H9 (cell line): ENCODE measurements at regions not wholly inside any gene's neighbourhood (a gene's known extent, or its start where the extent isn't known, plus 50 kb on each side); places are given as distances from the start of the nearest gene placed in this dataset.

Experiments
- DNase-seq: peaks from one replicate; pipeline ENCODE4 v3.0.0-alpha.2; 2017
- H2AFZ ChIP-seq: one replicate; pipeline ENCODE4 v1.6.1; 2013; ENCODE audit warnings: mild to moderate bottlenecking, low read length, control low read depth, moderate library complexity
- H2AK5ac ChIP-seq: 2 replicates; pipeline ENCODE4 v1.6.1; 2013; ENCODE audit warnings: low read length, control low read depth, mixed read lengths; ENCODE audit not compliant: insufficient read length
- H2BK120ac ChIP-seq: one replicate; pipeline ENCODE4 v1.6.1; 2013; ENCODE audit warnings: low read depth, mild to moderate bottlenecking, low read length, control low read depth, inconsistent platforms; ENCODE audit not compliant: poor library complexity, severe bottlenecking
- H2BK12ac ChIP-seq: 2 replicates; pipeline ENCODE4 v1.6.1; 2013; ENCODE audit warnings: low read length, control low read depth, mixed read lengths, low read depth; ENCODE audit not compliant: insufficient read length
- H2BK15ac ChIP-seq: 2 replicates; pipeline ENCODE4 v1.6.1; 2013; ENCODE audit warnings: low read depth, low read length, control low read depth
- H2BK20ac ChIP-seq: one replicate; pipeline ENCODE4 v1.6.1; 2013; ENCODE audit warnings: low read depth, mild to moderate bottlenecking, low read length, control low read depth, inconsistent platforms; ENCODE audit not compliant: poor library complexity, severe bottlenecking
- H2BK5ac ChIP-seq: 2 replicates; pipeline ENCODE4 v1.6.1; 2013; ENCODE audit warnings: low read length, control low read depth, mixed read lengths; ENCODE audit not compliant: insufficient read length
- H3K14ac ChIP-seq: 2 replicates; pipeline ENCODE4 v1.6.1; 2013; ENCODE audit warnings: low read length, control low read depth; ENCODE audit not compliant: insufficient read depth
- H3K18ac ChIP-seq: 2 replicates; pipeline ENCODE4 v1.6.1; 2013; ENCODE audit warnings: low read depth, mild to moderate bottlenecking, mixed read lengths, low read length, control low read depth; ENCODE audit not compliant: insufficient read length
- H3K23ac ChIP-seq: 2 replicates; pipeline ENCODE4 v1.6.1; 2013; ENCODE audit warnings: low read length, control low read depth, mixed read lengths, low read depth; ENCODE audit not compliant: insufficient read length
- H3K23me2 ChIP-seq: 2 replicates; pipeline ENCODE4 v1.6.1; 2013; ENCODE audit warnings: low read depth, mild to moderate bottlenecking, mixed read lengths, low read length, control low read depth; ENCODE audit not compliant: insufficient read length, poor library complexity, severe bottlenecking
- H3K27ac ChIP-seq: 2 replicates; pipeline ENCODE4 v1.5.1; 2013; ENCODE audit warnings: low read length, control low read depth, mixed read lengths, low read depth; ENCODE audit not compliant: insufficient read length
- H3K27me3 ChIP-seq: 2 replicates; pipeline ENCODE4 v1.6.1; 2013; ENCODE audit warnings: low read length, control low read depth, inconsistent platforms; ENCODE audit not compliant: insufficient read depth
- H3K4ac ChIP-seq: 2 replicates; pipeline ENCODE4 v1.6.1; 2013; ENCODE audit warnings: low read depth, mild to moderate bottlenecking, control low read depth, inconsistent platforms, low read length, moderate library complexity
- H3K4me1 ChIP-seq: 2 replicates; pipeline ENCODE4 v1.6.1; 2013; ENCODE audit warnings: low read length, control low read depth, inconsistent platforms; ENCODE audit not compliant: insufficient read depth
- H3K4me2 ChIP-seq: 2 replicates; pipeline ENCODE4 v1.6.1; 2013; ENCODE audit warnings: low read length, control low read depth, mixed read lengths; ENCODE audit not compliant: insufficient read length, insufficient read depth
- H3K56ac ChIP-seq: 2 replicates; pipeline ENCODE4 v1.6.1; 2013; ENCODE audit warnings: low read depth, mild to moderate bottlenecking, mixed read lengths, low read length, control low read depth; ENCODE audit not compliant: insufficient read length
- H3K79me1 ChIP-seq: 2 replicates; pipeline ENCODE4 v1.6.1; 2013; ENCODE audit warnings: low read depth, mild to moderate bottlenecking, moderate library complexity, low read length, control low read depth, inconsistent platforms; ENCODE audit not compliant: insufficient read depth, poor library complexity, severe bottlenecking
- H3K79me2 ChIP-seq: 2 replicates; pipeline ENCODE4 v1.6.1; 2013; ENCODE audit warnings: low read length, control low read depth, inconsistent platforms; ENCODE audit not compliant: insufficient read depth
- H3K9ac ChIP-seq: 2 replicates; pipeline ENCODE4 v1.6.1; 2013; ENCODE audit warnings: low read length, control low read depth, mixed read lengths; ENCODE audit not compliant: insufficient read length; ENCODE audit errors: extremely low read depth
- H3K9me3 ChIP-seq: one replicate; pipeline ENCODE4 v1.6.1; 2013; ENCODE audit warnings: low read depth, low read length, inconsistent platforms; ENCODE audit not compliant: control insufficient read depth
- H3T11ph ChIP-seq: one replicate; pipeline ENCODE4 v1.6.1; 2013; ENCODE audit warnings: mild to moderate bottlenecking, low read length, control low read depth, inconsistent platforms
- H4K20me1 ChIP-seq: one replicate; pipeline ENCODE4 v1.6.1; 2013; ENCODE audit not compliant: control insufficient read depth, insufficient read length, insufficient read depth
- H4K5ac ChIP-seq: 2 replicates; pipeline ENCODE4 v1.6.1; 2013; ENCODE audit warnings: low read depth, mild to moderate bottlenecking, mixed read lengths, low read length, control low read depth; ENCODE audit not compliant: insufficient read length
- H4K8ac ChIP-seq: replicated peaks from 2 replicates; pipeline ENCODE4 v1.6.1; 2013; ENCODE audit warnings: low read length, control low read depth, mixed read lengths, low read depth; ENCODE audit not compliant: insufficient read length
- H4K91ac ChIP-seq: 2 replicates; pipeline ENCODE4 v1.6.1; 2013; ENCODE audit warnings: low read depth, mild to moderate bottlenecking, moderate library complexity, mixed read lengths, low read length, control low read depth; ENCODE audit not compliant: insufficient read length
- H3K27ac Mint-ChIP-seq, 3 experiments: 2 replicates in 2 of 3; 3 replicates in 1 of 3; pipeline ENCODE4 v1.8.0; 2020 to 2021; ENCODE audit warnings: mixed read lengths in 3 of 3, mild to moderate bottlenecking in 1 of 3, moderate library complexity in 1 of 3
- H3K27me3 Mint-ChIP-seq: 2 replicates; pipeline ENCODE4 v1.8.0; 2021; ENCODE audit warnings: low read depth, mild to moderate bottlenecking, moderate library complexity, mixed read lengths
- H3K36me3 Mint-ChIP-seq, 3 experiments: 2 replicates in 2 of 3; 3 replicates in 1 of 3; pipeline ENCODE4 v1.8.0; 2020 to 2021; ENCODE audit warnings: low read depth in 3 of 3, mixed read lengths in 3 of 3; ENCODE audit not compliant: insufficient read depth in 1 of 3
- H3K4me1 Mint-ChIP-seq, 2 experiments: 2 replicates each; pipeline ENCODE4 v1.8.0; 2020; ENCODE audit warnings: mixed read lengths in 2 of 2
- H3K4me3 Mint-ChIP-seq, 2 experiments: 2 replicates in 1 of 2; 3 replicates in 1 of 2; pipeline ENCODE4 v1.8.0; 2020 to 2021; ENCODE audit warnings: mild to moderate bottlenecking in 2 of 2, mixed read lengths in 2 of 2, moderate library complexity in 1 of 2
- H3K9me3 Mint-ChIP-seq, 2 experiments: 2 replicates in 1 of 2; 3 replicates in 1 of 2; pipeline ENCODE4 v1.8.0; 2020; ENCODE audit warnings: mild to moderate bottlenecking in 2 of 2, mixed read lengths in 2 of 2, moderate library complexity in 1 of 2
- CTCF ChIP-seq: fragments of 200-600 bp; sonication (generic); conservative IDR thresholded peaks from 3 replicates; pipeline ENCODE4 v1.8.0; 2021; ENCODE audit warnings: antibody characterized with exemption, mild to moderate bottlenecking
- WGBS: extraction: QIAGEN DNeasy Blood & Tissue Kit; methylation state at CpG from one replicate; pipeline ENCODE4 v1.1.7; 2013; ENCODE audit warnings: missing lambda C conversion rate, low lambda C conversion rate, mixed read lengths; ENCODE audit not compliant: insufficient read length; ENCODE audit errors: extremely low coverage; 5-methylcytosine and 5-hydroxymethylcytosine counted together

GRCh38 chr5:61620699-61621182, 288.7 kb downstream of the ZSWIM6 start:
- H3K27me3 Mint-ChIP-seq = no peaks in the 10 kb centered on the region
- H2BK15ac ChIP-seq = no peak overlapping the region
- H3K56ac ChIP-seq = no peak overlapping the region
- H3K9me3 ChIP-seq = no peaks in the 10 kb centered on the region
- H3K4me1 ChIP-seq = no peaks in the 10 kb centered on the region; the same call in 1 of the 2 replicates
- H3K27ac Mint-ChIP-seq = no peak overlapping the region
- H4K91ac ChIP-seq = no peak overlapping the region
- H3K79me2 ChIP-seq = no peaks in the 10 kb centered on the region
- H3K79me1 ChIP-seq = no peaks in the 10 kb centered on the region
- no peak overlapping the region for H3K18ac ChIP-seq
- H3K27me3 ChIP-seq = no peaks in the 10 kb centered on the region
- H3K4me2 ChIP-seq = no peak overlapping the region
- no peak overlapping the region for H3T11ph ChIP-seq
- WGBS = no CpG with 5 or more reads among the region's 4 CpGs
- H3K23ac ChIP-seq = no peak overlapping the region
- no peak overlapping the region for H3K14ac ChIP-seq
- H2BK120ac ChIP-seq = no peak overlapping the region
- no peak overlapping the region for H2BK12ac ChIP-seq
- peaks cover 5% of the 10 kb centered on the region for H3K23me2 ChIP-seq
- no peaks in the 10 kb centered on the region for H3K36me3 Mint-ChIP-seq
- no peak overlapping the region for H4K5ac ChIP-seq
- no peak for TF ChIP-seq CTCF
- H3K4me3 Mint-ChIP-seq = no peak overlapping the region
- H2BK5ac ChIP-seq = no peak overlapping the region
- no peak overlapping the region for H3K9ac ChIP-seq
- H4K20me1 ChIP-seq = no peaks in the 10 kb centered on the region
- no peak overlapping the region for H3K27ac ChIP-seq
- H3K9me3 Mint-ChIP-seq = no peaks in the 10 kb centered on the region
- peaks cover 17 to 19% of the 10 kb centered on the region in 2 experiments for H3K4me1 Mint-ChIP-seq
- no peak overlapping the region for H2BK20ac ChIP-seq
- H4K8ac ChIP-seq = no peak overlapping the region
- no peak for DNase-seq
- no peak overlapping the region for H2AK5ac ChIP-seq
- H2AFZ ChIP-seq = no peak overlapping the region
- H3K4ac ChIP-seq = no peak overlapping the region
